IMR-90 (cell line): ENCODE measurements at regions not wholly inside any gene's neighbourhood (a gene's known extent, or its start where the extent isn't known, plus 50 kb on each side); places are given as distances from the start of the nearest gene placed in this dataset.

Source experiments
- ATAC-seq: fragments of 200-7000 bp; cut with Tn5 transposase; 2 replicates; pipeline ENCODE4 v1.9.1; 2020; ENCODE audit warnings: low read depth, mild to moderate bottlenecking, moderate library complexity
- BruUV-seq: library from RNA; stranded (reverse); fragments of 400-500 nt; replicated peaks from 2 replicates; lab custom pipeline; 2021; lab: Mats Ljungman, UMichigan
- CTCF ChIA-PET: fragments of 300-600 bp; formaldehyde crosslinking; extraction: SDS; loops from one replicate; lab custom pipeline; 2021; ENCODE audit warnings: antibody characterized with exemption; lab: Yijun Ruan, JAX
- POLR2A ChIA-PET: fragments of 300-600 bp; sonication (Branson Sonifier 250); formaldehyde crosslinking; loops from one replicate; lab custom pipeline; 2022; ENCODE audit warnings: antibody characterized with exemption; ENCODE audit not compliant: unreplicated experiment; lab: Charles Lee
- DNase-seq: peaks from one replicate; pipeline ENCODE4 v3.0.0; 2013
- H2AFZ ChIP-seq: replicated peaks from 2 replicates; pipeline ENCODE3; 2013; ENCODE audit warnings: low read length, mild to moderate bottlenecking; ENCODE audit not compliant: poor library complexity
- H2AK5ac ChIP-seq: 2 replicates; pipeline ENCODE4 v1.6.1; 2013; ENCODE audit warnings: low read depth, low read length, inconsistent platforms
- H2AK9ac ChIP-seq: replicated peaks from 2 replicates; pipeline ENCODE3; 2013; ENCODE audit warnings: mild to moderate bottlenecking, low read depth, low read length, moderate library complexity; ENCODE audit not compliant: poor library complexity
- H2BK120ac ChIP-seq: 2 replicates; pipeline ENCODE4 v1.6.1; 2013; ENCODE audit warnings: low read depth, low read length, inconsistent platforms
- H2BK15ac ChIP-seq: 3 replicates; pipeline ENCODE4 v1.6.1; 2013; ENCODE audit warnings: low read depth, low read length, inconsistent platforms
- H2BK20ac ChIP-seq: 2 replicates; pipeline ENCODE4 v1.6.1; 2013; ENCODE audit warnings: low read depth, mild to moderate bottlenecking, inconsistent platforms, low read length, moderate library complexity
- H2BK5ac ChIP-seq: 2 replicates; pipeline ENCODE4 v1.6.1; 2013; ENCODE audit warnings: mild to moderate bottlenecking, low read depth, low read length, inconsistent platforms; ENCODE audit not compliant: poor library complexity, severe bottlenecking
- H3K14ac ChIP-seq: replicated peaks from 2 replicates; pipeline ENCODE4 v1.6.1; 2013; ENCODE audit warnings: low read depth, low read length, inconsistent platforms
- H3K18ac ChIP-seq: 2 replicates; pipeline ENCODE4 v1.6.1; 2013; ENCODE audit warnings: low read depth, low read length, control low read depth
- H3K23ac ChIP-seq: 2 replicates; pipeline ENCODE4 v1.6.1; 2013; ENCODE audit warnings: low read depth, low read length, inconsistent platforms
- H3K27ac ChIP-seq: 2 replicates; pipeline ENCODE4 v1.5.1; 2013; ENCODE audit warnings: mild to moderate bottlenecking, control low read depth, low read length; ENCODE audit not compliant: insufficient read depth
- H3K27me3 ChIP-seq: 2 replicates; pipeline ENCODE4 v1.6.1; 2013; ENCODE audit warnings: low read length; ENCODE audit not compliant: control insufficient read depth, insufficient read depth
- H3K36me3 ChIP-seq: 2 replicates; pipeline ENCODE4 v1.6.1; 2013; ENCODE audit warnings: low read length, mixed read lengths; ENCODE audit not compliant: control insufficient read depth, insufficient read depth
- H3K4ac ChIP-seq: 2 replicates; pipeline ENCODE4 v1.6.1; 2013; ENCODE audit warnings: low read depth, low read length, inconsistent platforms
- H3K4me1 ChIP-seq: 2 replicates; pipeline ENCODE4 v1.6.1; 2013; ENCODE audit warnings: low read length, mixed read lengths; ENCODE audit not compliant: control insufficient read depth, insufficient read depth
- H3K4me2 ChIP-seq: 2 replicates; pipeline ENCODE4 v1.6.1; 2013; ENCODE audit warnings: low read depth, mild to moderate bottlenecking, control low read depth, low read length, moderate library complexity
- H3K4me3 ChIP-seq: 2 replicates; pipeline ENCODE4 v1.5.1; 2013; ENCODE audit warnings: low read depth, mild to moderate bottlenecking, control low read depth, low read length, moderate library complexity; ENCODE audit not compliant: insufficient read depth
- H3K56ac ChIP-seq: 2 replicates; pipeline ENCODE4 v1.6.1; 2013; ENCODE audit warnings: low read length, inconsistent platforms; ENCODE audit not compliant: insufficient read depth; ENCODE audit errors: extremely low read depth
- H3K79me1 ChIP-seq, 2 experiments: 2 replicates each; pipeline ENCODE4 v1.6.1; 2013; ENCODE audit warnings: low read length in 2 of 2, inconsistent platforms in 1 of 2, low read depth in 1 of 2
- H3K9ac ChIP-seq: 2 replicates; pipeline ENCODE4 v1.6.1; 2013; ENCODE audit warnings: low read depth, low read length, control low read depth
- H3K9me1 ChIP-seq: 2 replicates; pipeline ENCODE4 v1.6.1; 2013; ENCODE audit warnings: low read length, inconsistent platforms; ENCODE audit not compliant: insufficient read depth
- H3K9me3 ChIP-seq: 2 replicates; pipeline ENCODE4 v1.6.1; 2013; ENCODE audit warnings: low read length; ENCODE audit not compliant: control insufficient read depth, insufficient read depth
- H4K20me1 ChIP-seq: 2 replicates; pipeline ENCODE4 v1.6.1; 2013; ENCODE audit warnings: low read length, inconsistent platforms; ENCODE audit not compliant: insufficient read depth
- H4K5ac ChIP-seq: 2 replicates; pipeline ENCODE4 v1.6.1; 2013; ENCODE audit warnings: mild to moderate bottlenecking, low read depth, low read length, control low read depth
- H4K8ac ChIP-seq, 2 experiments: 2 replicates each; pipeline ENCODE4 v1.6.1; 2013; ENCODE audit warnings: low read depth in 2 of 2, low read length in 2 of 2, control low read depth in 1 of 2, inconsistent platforms in 1 of 2
- H4K91ac ChIP-seq: 2 replicates; pipeline ENCODE4 v1.6.1; 2013; ENCODE audit warnings: low read depth, low read length, inconsistent platforms; ENCODE audit not compliant: insufficient read depth
- BHLHE40 ChIP-seq: fragments of 150-350 bp; IDR thresholded peaks from 2 replicates; pipeline ENCODE4 v1.6.1; 2016; ENCODE audit warnings: mild to moderate bottlenecking, low read depth, low read length
- FOS ChIP-seq: fragments of 150-350 bp; IDR thresholded peaks from 2 replicates; pipeline ENCODE4 v1.6.1; 2016; ENCODE audit warnings: low read depth, low read length
- MAZ ChIP-seq: IDR thresholded peaks from 2 replicates; pipeline ENCODE4 v1.6.1; 2012; ENCODE audit warnings: low read depth, mild to moderate bottlenecking, low read length, improper control_type of control experiment, moderate library complexity, borderline replicate concordance
- MXI1 ChIP-seq: IDR thresholded peaks from 2 replicates; pipeline ENCODE4 v1.6.1; 2012; ENCODE audit warnings: low read depth, mild to moderate bottlenecking, low read length, moderate library complexity, borderline replicate concordance
- NFE2L2 ChIP-seq: fragments of 150-350 bp; IDR thresholded peaks from 2 replicates; pipeline ENCODE4 v1.6.1; 2016; ENCODE audit warnings: low read depth, mild to moderate bottlenecking, low read length
- POLR2A ChIP-seq: IDR thresholded peaks from 2 replicates; pipeline ENCODE4 v1.6.1; 2012; ENCODE audit warnings: mild to moderate bottlenecking, low read depth, low read length
- RFX5 ChIP-seq: IDR thresholded peaks from 2 replicates; pipeline ENCODE4 v1.8.0; 2012; ENCODE audit warnings: low read depth, mild to moderate bottlenecking, low read length, moderate library complexity
- SMC3 ChIP-seq: fragments of 150-350 bp; IDR thresholded peaks from 2 replicates; pipeline ENCODE4 v1.6.1; 2016; ENCODE audit warnings: low read depth, mild to moderate bottlenecking, antibody characterized with exemption, low read length, moderate library complexity
- WGBS, 2 experiments: methylation state at CpG; one replicate each; pipeline versions ENCODE4 v1.1.5 to v1.1.7; 2013; ENCODE audit warnings: missing lambda C conversion rate in 2 of 2; ENCODE audit not compliant: insufficient read length in 1 of 2; ENCODE audit errors: extremely low coverage in 2 of 2; 5-methylcytosine and 5-hydroxymethylcytosine counted together
- dilution Hi-C: fragments of 300-500 bp; cut with HindIII; formaldehyde crosslinking; loops from one replicate; pipeline ENCODE4 v1.14.3; 2018; ENCODE audit warnings: low sequenced_read_pairs; ENCODE audit not compliant: unreplicated experiment
- in situ Hi-C: fragments of 300-500 bp; cut with MboI; formaldehyde crosslinking; loops from 3 replicates; pipeline ENCODE4 v1.14.3; 2019; ENCODE audit warnings: low sequenced_read_pairs, inconsistent platforms, mixed read lengths
- intact Hi-C: fragments of 100-400 bp; cut with micrococcal nuclease; formaldehyde crosslinking; loops from 2 replicates; pipeline ENCODE4 v1.10.0; 2022
- TF ChIP-seq, protein P1 (sequence below): fragments of 150-350 bp; IDR thresholded peaks from 2 replicates; pipeline ENCODE4 v1.6.1; 2017; ENCODE audit warnings: mild to moderate bottlenecking, antibody characterized with exemption, low read length, low read depth

- Histone ChIP-seq H4K8ac (no peak overlapping the region), H2BK15ac (no peak overlapping the region), H3K23ac (no peak overlapping the region), H3K9ac (no peak overlapping the region), H3K56ac (no peak overlapping the region), H2BK20ac (no peak overlapping the region), H3K14ac (no peak overlapping the region), H2AK9ac (no peak overlapping the region), H2BK120ac (no peak overlapping the region), H3K4me3 (no peak overlapping the region), H3K9me3 (peaks cover 6% of the 10 kb centered on the region), H3K4ac (no peak overlapping the region), H2AK5ac (no peak overlapping the region), H3K27ac (no peak overlapping the region), H3K18ac (no peak overlapping the region), H3K79me1 (no peaks in the 10 kb centered on the region), H3K9me1 (no peaks in the 10 kb centered on the region), H4K20me1 (no peaks in the 10 kb centered on the region), H2AFZ (no peak overlapping the region), H4K91ac (no peak overlapping the region), H2BK5ac (no peak overlapping the region), H3K4me1 (no peaks in the 10 kb centered on the region), H4K5ac (no peak overlapping the region), H3K27me3 (no peaks in the 10 kb centered on the region), H3K4me2 (no peak overlapping the region), H3K36me3 (no peaks in the 10 kb centered on the region)
- in situ Hi-C loops (no loop called here), dilution Hi-C loops (no loop called here), intact Hi-C loops (no loop called here)
- TF ChIP-seq MXI1 (no peak), BHLHE40 (no peak), MAZ (no peak), POLR2A (no peak), NFE2L2 (no peak), RFX5 (no peak), SMC3 (no peak), FOS (no peak)
- TF ChIP-seq, protein P1, sequence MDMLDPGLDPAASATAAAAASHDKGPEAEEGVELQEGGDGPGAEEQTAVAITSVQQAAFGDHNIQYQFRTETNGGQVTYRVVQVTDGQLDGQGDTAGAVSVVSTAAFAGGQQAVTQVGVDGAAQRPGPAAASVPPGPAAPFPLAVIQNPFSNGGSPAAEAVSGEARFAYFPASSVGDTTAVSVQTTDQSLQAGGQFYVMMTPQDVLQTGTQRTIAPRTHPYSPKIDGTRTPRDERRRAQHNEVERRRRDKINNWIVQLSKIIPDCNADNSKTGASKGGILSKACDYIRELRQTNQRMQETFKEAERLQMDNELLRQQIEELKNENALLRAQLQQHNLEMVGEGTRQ, result no peak
- DNase-seq (no peak), ATAC-seq (no peak)
- POLR2A ChIA-PET, result no interaction called here
- no CpG with 5 or more reads among the region's 2 CpGs for WGBS, 2 experiments
- BruUV-seq, result no TSS peak
- CTCF ChIA-PET, result no interaction called here
Observed at GRCh38 chr12:40580346-40580745, 111.9 kb upstream of the CNTN1 start.
